NCI-H524 (cell line): ENCODE measurements at regions not wholly inside any gene's neighbourhood (a gene's known extent, or its start where the extent isn't known, plus 50 kb on each side); places are given as distances from the start of the nearest gene placed in this dataset.
"Not testable (repeated sequence)": the region's sequence is repeated elsewhere in the genome, so short reads cannot be mapped to it uniquely, and the experiment has no call there.

Source experiments
- DNase-seq, 2 experiments: peaks; one replicate each; lab custom pipeline; 2025; lab: John Stamatoyannopoulos, UW

DNA sequence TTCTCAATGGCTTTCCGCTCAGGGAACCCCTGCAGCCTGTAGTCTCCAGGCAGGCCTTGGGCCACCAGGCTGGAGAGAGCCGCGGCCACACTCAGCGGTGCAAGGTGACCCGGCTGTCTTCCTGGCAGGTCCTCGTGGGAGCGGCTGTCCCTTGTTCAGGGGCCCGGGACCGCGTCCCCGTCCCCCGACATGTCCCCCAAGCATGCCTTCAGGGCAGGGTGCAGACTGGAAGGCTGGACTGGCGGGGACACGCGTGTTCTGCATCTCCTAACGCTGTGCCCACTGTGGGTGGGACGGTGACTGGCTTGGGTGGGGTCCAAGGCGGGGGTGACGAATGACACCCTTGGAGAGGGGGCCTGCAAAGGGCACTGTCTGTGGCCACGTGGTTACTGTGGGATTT lies 93.6 kb downstream of the WTIP start:
- DNase-seq, result no peak

DNA sequence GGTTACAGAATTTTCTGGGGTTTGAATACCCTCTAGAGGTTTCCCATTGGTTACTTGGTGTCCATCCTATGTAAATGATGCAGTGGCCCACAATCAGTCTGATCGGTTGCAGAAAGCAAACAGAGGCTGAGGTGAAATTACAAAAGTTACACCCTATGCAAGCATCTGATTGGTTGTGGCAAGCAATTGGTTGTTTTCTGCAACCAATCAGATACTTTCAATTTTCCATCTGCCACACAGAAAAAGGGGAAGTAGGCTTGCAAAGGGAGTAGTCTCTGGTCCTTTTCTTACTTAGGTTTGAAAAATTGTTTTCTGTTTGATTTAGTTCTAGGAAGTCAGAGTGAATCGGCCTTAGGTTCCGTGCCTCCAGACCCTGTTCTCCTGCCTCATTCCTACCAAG lies 93.1 kb downstream of the WTIP start:
- DNase-seq, result no peak

DNA sequence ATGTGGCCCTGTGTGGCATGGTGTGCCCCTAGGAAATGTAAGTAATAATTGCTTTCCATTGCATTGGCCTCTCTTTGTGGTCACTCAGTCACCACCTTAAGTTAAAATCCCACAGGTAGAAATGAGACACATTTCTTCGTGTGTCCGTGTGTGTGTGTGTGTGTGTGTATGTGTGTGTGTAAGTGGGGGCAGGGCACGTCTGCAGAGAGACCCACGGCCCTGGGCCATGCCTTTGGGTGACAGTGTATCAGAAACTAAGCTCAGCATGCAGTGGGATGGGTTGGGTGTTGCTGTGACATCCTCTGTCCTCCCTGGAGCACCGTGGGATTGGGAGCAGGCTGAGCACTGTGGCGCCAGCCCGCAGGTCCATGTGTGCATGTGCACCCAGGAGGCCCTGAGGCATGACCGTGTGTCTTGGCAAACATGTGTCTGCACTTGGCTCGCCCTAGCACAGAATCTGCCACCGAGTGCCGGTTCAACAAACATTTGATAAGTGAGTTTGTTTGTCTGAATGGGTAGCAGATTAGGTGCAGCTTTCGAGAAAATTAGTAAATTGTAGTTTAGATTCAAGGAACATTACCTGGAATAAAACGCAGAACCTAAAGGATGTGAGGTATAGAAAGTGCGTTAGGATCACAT lies 91.8 kb downstream of the WTIP start:
- DNase-seq, result no peak

DNA sequence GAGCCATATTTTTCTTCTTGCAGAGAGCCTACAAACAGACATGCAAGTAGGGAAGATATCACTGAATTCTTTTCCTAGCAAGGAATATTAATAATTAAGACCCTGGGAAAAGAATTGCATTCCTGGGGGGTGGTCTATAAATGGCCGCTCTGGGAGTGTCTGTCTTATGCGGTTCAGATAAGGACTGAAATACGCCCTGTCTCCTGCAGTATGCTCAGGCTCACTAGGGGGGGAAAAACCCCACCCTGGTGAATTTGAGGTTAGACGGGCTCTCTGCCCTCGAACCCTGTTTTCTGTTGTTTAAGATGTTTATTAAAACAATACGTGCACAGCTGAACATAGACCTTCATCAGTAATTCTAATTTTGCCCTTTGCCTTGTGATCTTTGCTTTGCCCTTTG lies 88.6 kb downstream of the WTIP start:
- DNase-seq, result not testable (repeated sequence)

DNA sequence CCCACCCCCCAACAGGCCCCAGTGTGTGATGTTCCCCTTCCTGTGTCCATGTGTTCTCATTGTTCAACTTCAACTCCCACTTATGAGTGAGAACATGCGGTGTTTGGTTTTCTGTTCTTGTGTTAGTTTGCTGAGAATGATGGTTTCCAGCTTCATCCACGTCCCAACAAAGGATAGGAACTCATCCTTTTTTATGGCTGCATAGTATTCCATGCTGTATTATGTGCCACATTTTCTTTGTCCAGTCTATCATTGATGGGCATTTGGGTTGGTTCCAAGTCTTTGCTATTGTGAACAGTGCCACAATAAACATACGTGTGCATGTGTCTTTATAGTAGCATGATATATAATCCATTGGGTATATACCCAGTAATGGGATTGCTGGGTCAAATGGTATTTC lies 80.8 kb downstream of the WTIP start:
- DNase-seq, result not testable (repeated sequence)
